Nephron progenitor cell (in vitro differentiated cells): ENCODE measurements at regions not wholly inside any gene's neighbourhood (a gene's known extent, or its start where the extent isn't known, plus 50 kb on each side); places are given as distances from the start of the nearest gene placed in this dataset.

Experiments used
- DNase-seq: peaks from one replicate; pipeline ENCODE4 v3.0.0; 2021
- H3K27ac Mint-ChIP-seq: 2 replicates; pipeline ENCODE4 v1.8.0; 2021; ENCODE audit warnings: mild to moderate bottlenecking, moderate library complexity, mixed read lengths
- H3K27me3 Mint-ChIP-seq: 2 replicates; pipeline ENCODE4 v1.8.0; 2021; ENCODE audit warnings: mild to moderate bottlenecking, low read depth, mixed read lengths; ENCODE audit not compliant: poor library complexity
- H3K36me3 Mint-ChIP-seq: 2 replicates; pipeline ENCODE4 v1.8.0; 2021; ENCODE audit warnings: low read depth, mixed read lengths
- H3K4me1 Mint-ChIP-seq: 2 replicates; pipeline ENCODE4 v1.8.0; 2021; ENCODE audit warnings: mixed read lengths
- H3K4me3 Mint-ChIP-seq: 2 replicates; pipeline ENCODE4 v1.8.0; 2021; ENCODE audit warnings: mild to moderate bottlenecking, moderate library complexity, mixed read lengths
- H3K9me3 Mint-ChIP-seq: 2 replicates; pipeline ENCODE4 v1.8.0; 2021; ENCODE audit warnings: mild to moderate bottlenecking, moderate library complexity, mixed read lengths
- TF ChIP-seq, protein P1 (sequence below): fragments of 200-600 bp; sonication (generic); IDR thresholded peaks from 2 replicates; pipeline ENCODE4 v1.5.0; 2021; ENCODE audit warnings: antibody characterized with exemption

DNA sequence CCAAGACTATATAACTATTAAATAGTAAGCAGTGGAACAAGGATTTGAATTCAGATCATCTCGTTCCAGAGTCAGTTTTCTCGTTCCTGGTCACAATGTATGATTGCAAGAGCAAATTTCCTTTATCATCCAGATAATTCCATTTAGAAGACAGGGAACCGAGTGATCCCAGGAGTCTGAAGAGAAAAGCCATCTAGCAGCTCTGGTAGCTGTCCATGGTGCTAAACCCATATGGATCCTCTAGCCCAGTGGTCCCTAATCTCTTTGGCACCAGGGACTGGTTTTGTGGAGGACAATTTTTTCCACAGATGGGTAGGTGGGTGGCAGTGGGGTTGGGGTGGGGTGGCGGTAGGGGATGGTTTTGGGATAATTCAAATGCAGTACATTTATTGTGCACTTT is 229.4 kb downstream of the PTPRU start:
- Mint-ChIP-seq H3K4me3 (no peak overlapping the region), H3K27ac (no peak overlapping the region), H3K4me1 (peaks cover 43% of the 10 kb centered on the region), H3K36me3 (peaks cover 12% of the 10 kb centered on the region), H3K27me3 (peaks cover 7% of the 10 kb centered on the region), H3K9me3 (peaks cover 39% of the 10 kb centered on the region)
- TF ChIP-seq, protein P1, sequence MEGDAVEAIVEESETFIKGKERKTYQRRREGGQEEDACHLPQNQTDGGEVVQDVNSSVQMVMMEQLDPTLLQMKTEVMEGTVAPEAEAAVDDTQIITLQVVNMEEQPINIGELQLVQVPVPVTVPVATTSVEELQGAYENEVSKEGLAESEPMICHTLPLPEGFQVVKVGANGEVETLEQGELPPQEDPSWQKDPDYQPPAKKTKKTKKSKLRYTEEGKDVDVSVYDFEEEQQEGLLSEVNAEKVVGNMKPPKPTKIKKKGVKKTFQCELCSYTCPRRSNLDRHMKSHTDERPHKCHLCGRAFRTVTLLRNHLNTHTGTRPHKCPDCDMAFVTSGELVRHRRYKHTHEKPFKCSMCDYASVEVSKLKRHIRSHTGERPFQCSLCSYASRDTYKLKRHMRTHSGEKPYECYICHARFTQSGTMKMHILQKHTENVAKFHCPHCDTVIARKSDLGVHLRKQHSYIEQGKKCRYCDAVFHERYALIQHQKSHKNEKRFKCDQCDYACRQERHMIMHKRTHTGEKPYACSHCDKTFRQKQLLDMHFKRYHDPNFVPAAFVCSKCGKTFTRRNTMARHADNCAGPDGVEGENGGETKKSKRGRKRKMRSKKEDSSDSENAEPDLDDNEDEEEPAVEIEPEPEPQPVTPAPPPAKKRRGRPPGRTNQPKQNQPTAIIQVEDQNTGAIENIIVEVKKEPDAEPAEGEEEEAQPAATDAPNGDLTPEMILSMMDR = no peak
- DNase-seq = peak; percentile 34

DNA sequence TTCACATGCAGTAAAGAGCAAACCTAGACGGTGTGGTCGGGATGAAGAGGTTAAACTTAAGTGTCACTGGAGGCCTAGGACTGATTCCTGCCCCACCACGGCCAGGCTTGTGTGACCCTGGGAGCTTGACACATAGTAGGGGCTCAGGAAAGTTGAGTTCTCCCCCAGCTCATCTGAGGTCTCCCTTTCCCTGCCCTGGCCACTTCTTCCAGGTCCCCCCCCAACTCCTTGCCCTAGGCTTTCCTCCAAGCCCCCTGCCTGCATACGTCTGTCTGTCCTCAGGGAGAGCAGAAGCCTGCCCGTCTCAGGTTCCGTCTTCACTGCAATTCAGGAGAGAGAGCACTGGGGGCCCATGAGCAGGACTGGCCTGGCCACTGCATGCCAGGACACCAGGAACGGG is 225.8 kb downstream of the PTPRU start:
- peak overlapping the region; percentile 97 for H3K27ac Mint-ChIP-seq
- TF ChIP-seq, protein P1 = no peak
- peaks cover 12% of the 10 kb centered on the region for H3K36me3 Mint-ChIP-seq
- peaks cover 4% of the 10 kb centered on the region for H3K27me3 Mint-ChIP-seq
- H3K9me3 Mint-ChIP-seq = peaks cover 41% of the 10 kb centered on the region
- no peak overlapping the region for H3K4me3 Mint-ChIP-seq
- H3K4me1 Mint-ChIP-seq = peaks cover 42% of the 10 kb centered on the region
- DNase-seq = no peak

DNA sequence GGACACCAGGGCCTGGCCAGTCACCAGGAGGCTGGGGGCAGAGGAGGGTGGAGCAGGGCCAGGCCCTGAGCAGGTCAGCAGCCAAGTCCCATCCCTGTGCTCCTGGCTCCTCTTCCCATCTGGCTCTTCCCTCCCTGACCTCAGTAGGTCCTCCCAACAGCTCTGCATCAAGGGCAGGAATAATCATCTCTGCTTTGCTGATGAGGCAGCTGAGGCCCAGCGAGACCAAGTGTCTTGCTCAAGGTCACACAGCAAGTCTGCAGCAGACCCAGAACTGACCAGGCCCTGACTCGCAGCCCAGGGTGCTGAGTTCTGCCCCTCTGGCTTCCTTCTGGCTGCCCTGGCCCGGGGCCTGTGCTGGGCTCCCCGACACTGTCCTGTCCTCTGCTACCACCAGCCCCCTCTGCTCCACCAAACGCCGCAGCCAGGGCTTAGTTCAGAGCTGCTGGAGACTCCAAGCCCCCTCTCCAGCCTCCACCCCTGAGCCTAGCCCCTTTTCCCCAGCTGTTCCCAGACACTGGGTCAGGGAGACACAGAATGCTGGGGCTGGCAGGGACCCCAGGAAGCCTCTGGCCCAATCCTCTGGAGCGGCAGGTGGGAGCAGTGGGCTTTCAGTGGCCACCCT is 224.9 kb downstream of the PTPRU start:
- Mint-ChIP-seq H3K27ac (no peak overlapping the region), H3K4me3 (no peak overlapping the region)
- TF ChIP-seq, protein P1 = no peak

DNA sequence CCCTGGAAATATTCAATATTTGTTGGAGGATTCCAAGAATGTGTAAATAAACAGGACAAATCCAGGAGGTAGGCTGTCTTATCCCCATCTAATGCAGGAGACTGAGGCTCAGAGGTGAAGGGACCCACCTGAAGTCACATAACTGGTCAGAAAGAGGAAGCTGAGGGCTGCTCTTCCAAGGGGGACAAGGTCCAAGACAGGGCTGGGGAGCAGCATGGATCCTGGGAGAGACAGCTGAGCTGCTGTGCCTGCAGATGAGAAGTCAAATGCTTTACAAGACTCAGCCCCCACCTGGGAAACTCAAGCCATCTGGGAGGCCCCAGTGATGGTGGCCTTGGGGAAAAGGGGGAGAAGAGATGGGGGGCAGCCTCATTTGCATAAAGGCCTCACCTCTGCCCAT is 224.4 kb downstream of the PTPRU start:
- H3K4me3 Mint-ChIP-seq = no peak overlapping the region
- peak overlapping the region; percentile 59 for H3K27ac Mint-ChIP-seq
- H3K36me3 Mint-ChIP-seq = peaks cover 12% of the 10 kb centered on the region
- DNase-seq = no peak
- peaks cover 7% of the 10 kb centered on the region for H3K27me3 Mint-ChIP-seq
- TF ChIP-seq, protein P1 = no peak
- peaks cover 33% of the 10 kb centered on the region for H3K9me3 Mint-ChIP-seq
- peaks cover 42% of the 10 kb centered on the region for H3K4me1 Mint-ChIP-seq

More for the DNA sequence above, 224.9 kb downstream of the PTPRU start:
- DNase-seq = no peak
- Mint-ChIP-seq H3K36me3 (peaks cover 12% of the 10 kb centered on the region), H3K9me3 (peaks cover 34% of the 10 kb centered on the region), H3K4me1 (peaks cover 42% of the 10 kb centered on the region), H3K27me3 (peaks cover 4% of the 10 kb centered on the region)

DNA sequence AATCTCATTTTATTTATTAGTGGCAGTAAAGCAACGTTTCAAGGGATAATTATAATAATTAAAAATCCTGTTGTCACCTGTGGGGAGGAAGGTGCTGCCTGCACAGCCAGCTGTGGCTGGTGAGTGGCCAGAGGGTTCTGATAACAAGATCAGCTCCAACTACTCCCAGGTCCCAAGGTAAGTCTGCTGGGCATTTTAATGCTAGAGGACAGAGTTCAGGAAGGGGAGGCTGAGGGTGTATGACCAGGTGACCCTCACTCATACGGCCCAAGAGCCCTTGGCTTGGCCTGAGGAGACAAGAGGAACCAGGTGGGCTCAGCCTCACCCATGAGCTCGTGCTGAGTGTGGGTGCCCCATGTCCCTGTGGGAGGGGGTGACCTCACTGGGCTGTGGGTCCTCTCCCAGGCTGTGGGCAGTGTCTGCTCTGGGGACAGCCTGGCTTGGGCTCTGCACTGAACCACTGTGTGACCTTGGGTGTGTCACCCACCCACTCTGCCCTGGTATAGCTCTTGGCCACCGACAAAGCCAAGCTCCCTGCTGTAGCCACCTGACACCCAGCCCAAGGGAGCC is 223.8 kb downstream of the PTPRU start:
- Mint-ChIP-seq H3K36me3 (peaks cover 9% of the 10 kb centered on the region), H3K9me3 (peaks cover 29% of the 10 kb centered on the region), H3K27ac (peak overlapping the region; percentile 9), H3K4me3 (no peak overlapping the region), H3K4me1 (peaks cover 42% of the 10 kb centered on the region), H3K27me3 (peaks cover 7% of the 10 kb centered on the region)
- TF ChIP-seq, protein P1 = no peak
- DNase-seq = no peak

DNA sequence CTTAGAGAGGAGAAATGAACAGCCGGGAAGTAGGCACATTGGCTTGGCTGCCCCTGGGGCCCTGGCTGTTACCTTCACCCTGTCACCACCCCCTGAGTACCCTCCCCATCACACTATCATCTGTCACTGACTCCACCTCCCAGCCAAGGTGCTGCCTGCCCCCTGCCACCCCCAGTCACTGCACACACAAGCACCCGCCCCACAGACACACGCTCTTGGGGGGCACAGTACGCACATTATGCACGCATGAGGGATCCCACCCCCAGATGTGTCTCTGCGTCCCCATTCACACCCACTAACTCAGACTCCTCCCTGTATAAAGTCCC is 223.3 kb downstream of the PTPRU start:
- no peak overlapping the region for H3K4me3 Mint-ChIP-seq
- peaks cover 23% of the 10 kb centered on the region for H3K9me3 Mint-ChIP-seq
- H3K4me1 Mint-ChIP-seq = peaks cover 42% of the 10 kb centered on the region
- peaks cover 6% of the 10 kb centered on the region for H3K36me3 Mint-ChIP-seq
- no peak for DNase-seq
- H3K27ac Mint-ChIP-seq = peak overlapping the region; percentile 9
- peaks cover 7% of the 10 kb centered on the region for H3K27me3 Mint-ChIP-seq
- TF ChIP-seq, protein P1 = no peak
